ENCODE measurements at regions not wholly inside any gene's neighbourhood (a gene's known extent, or its start where the extent isn't known, plus 50 kb on each side); places are given as distances from the start of the nearest gene placed in this dataset.
"Not testable (repeated sequence)": the region's sequence is repeated elsewhere in the genome, so short reads cannot be mapped to it uniquely, and the experiment has no call there.

DNA sequence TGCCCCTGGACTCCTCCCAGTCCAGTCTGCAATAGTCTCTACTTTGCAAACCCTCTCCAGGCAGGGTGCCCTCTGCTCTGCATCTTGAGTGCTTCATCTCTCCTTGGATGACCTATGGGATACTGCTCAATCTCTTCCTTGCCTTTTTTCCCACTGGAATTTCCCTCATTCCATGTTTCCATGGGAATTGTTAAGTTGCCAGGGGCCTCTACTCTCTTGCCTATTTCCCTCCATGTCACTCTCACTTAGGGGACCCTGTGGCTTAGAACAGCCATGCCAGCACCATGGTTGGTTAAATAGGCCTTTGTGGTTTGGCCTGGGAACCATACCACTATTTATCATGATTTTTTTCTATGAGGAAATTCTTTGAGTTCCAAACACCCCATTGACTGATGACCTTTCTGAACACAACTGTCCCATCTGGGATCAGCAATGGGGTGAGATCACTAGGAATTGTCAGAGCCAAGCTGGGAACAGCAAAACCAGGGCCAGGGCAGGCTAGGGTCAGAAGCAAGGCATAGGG is 91.4 kb upstream of the RBMS1 start:
- no peak for DNase-seq

DNA sequence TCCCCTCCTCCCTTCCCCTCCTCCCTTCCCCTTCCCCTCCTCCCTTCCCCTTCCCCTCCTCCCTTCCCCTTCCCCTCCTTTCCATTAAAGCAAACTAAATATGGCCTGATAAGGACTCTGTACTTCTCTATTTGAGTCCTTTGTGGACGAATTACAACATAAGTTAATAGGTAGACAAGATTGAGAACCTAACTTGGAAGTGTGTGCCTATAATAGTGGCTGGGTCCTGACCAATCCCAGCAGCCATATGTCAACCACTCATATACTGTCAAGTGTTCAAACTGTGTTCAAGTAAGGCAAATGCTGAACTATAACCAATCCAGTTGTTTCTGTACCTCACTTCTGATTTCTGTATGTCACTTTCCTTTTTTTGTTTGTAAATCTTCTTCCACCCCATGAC is 97.1 kb upstream of the RBMS1 start:
- no peak for DNase-seq

DNA sequence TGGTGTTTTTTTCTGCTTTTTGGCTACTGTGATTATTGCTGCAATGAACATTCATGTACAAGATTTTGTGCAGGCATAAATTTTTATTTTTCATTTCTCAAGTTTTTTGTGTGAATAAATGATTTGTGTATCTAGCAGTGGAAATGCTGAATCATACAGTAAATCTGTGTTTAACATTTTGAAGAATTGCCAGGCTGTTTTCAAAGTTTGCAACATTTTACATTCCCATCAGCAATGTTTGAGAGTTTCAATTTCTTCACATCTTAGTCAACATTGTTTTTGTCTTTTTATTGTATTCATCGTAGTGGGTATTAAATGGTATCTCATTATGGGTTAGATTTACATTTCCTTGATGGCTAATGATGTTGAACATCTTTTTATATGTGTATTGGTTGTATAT is 98.8 kb upstream of the RBMS1 start:
- no peak for DNase-seq

DNA sequence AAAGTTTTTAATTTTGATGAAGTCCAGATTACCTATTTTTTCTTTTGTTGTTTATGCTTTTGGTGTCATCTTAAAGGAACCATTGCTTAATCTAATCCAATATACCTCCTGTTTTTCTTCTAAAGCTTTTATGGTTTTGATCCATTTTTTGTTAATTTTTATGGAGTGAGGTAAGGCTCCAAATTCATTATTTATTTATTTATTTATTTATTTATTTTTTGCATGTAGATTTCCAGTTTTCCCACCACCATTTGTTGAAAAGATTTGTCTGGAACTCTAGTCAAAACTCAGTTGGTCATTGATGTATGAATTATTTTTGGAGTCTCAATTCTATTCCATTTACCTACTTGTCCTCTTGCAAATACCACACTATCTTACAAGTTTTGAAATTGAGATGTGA is 99.4 kb upstream of the RBMS1 start:
- DNase-seq = no peak

DNA sequence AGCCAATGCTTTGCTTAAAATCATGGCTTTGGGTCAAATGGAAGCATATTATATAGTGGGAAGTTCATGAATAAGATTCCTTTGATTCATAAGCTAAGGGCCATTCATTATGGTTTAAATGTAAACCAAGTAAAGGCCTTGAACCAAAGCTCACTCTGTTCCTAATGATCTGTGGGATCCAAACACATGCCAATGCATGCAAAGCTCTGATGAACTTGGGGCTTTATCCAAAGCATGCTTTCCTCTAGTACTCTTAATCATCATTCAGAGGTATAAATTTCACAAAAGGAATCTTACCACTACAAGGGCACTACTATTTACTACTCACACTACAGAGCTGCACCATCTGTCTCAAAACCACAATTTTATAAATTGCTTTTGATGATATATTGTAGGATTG is 102.8 kb upstream of the RBMS1 start:
- no peak for DNase-seq

DNA sequence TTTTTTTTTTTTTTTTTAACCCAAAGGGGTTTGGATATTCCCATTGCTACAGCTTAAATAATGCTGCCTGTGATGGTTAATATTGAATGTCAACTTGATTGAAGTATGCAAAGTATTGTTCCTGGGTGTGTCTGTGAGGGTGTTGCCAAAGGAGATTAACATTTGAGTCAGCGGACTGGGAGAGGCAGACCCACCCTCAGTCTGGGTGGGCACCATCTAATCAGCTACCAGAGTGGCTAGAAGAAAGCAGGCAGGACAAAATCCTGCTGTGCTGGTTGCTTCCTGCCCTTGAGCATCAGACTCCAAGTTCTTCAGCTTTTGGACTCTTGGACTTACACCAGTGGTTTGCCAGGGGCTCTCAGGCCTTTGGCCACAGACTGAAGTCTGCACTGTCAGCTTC is 106.8 kb upstream of the RBMS1 start:
- DNase-seq = not testable (repeated sequence)

DNA sequence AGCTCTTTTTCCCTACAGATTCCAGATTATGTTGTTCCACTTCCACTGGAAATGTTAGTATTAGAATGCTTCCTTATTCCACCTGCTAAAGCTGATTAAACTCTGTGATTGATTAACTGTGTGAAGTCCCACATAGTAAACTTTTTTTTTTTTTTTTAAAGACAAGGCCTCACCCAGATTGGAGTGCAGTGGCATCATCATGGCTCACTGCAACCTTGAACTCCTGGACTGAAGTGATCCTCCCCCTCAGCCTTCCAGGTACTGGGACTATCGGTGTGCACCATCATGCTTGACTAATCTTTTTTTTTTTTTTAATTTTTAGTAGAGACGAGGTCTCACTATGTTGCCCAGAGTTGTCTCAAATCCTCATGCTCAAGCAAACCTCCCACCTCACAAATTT is 108.5 kb upstream of the RBMS1 start:
- no peak for DNase-seq

DNA sequence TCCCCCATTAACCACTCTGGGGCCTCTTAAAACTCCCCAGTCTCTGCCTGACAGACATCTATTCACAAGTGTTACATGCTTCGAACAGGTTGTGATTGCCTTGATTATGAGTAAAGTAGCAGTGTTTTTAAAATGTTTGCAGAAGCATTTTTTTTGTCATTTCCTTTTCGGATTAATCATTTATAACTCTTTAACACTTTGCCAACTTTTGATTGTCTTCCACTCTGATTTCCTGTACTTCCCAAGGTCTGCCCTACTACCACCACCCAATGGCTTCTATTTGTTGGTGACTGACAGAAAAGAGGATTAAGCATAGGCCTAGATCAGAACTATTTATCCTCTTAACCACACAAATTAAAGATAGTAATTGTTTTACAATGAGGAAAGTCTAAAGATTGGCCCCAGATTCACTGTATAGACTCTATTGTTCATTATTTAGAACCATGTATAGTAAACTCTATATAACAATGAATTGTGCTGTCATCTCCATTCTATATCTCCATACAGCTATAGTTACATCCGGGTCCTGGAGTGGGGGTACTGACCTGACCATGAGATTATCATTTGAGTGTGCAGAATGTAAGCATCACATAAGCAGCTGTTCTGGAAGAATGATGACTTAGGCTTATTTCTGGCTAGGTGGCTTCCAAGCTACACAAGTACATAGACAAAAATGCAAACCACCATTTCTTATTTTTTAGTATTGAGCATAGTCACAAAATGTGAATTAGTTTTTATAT is 110.3 kb upstream of the RBMS1 start:
- DNase-seq = no peak

DNA sequence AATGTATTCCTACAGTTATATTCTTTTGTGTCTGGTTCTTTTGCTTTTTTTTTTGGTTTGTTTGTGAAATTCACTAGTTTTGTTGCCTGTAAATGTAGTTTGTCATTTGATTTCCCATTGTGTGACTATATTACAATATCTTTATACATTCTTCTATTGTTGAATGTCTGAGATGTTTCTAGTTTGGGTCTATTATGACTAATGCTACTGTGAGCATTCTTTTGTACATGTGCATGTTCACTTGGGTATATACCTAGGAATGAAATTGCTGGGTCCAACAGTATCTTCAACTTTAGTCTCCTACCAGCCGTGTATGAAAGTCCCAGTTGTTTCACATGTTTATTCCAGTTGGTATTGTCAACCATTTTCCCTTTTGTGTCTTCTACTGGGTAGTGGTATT is 112.7 kb upstream of the RBMS1 start:
- no peak for DNase-seq

DNA sequence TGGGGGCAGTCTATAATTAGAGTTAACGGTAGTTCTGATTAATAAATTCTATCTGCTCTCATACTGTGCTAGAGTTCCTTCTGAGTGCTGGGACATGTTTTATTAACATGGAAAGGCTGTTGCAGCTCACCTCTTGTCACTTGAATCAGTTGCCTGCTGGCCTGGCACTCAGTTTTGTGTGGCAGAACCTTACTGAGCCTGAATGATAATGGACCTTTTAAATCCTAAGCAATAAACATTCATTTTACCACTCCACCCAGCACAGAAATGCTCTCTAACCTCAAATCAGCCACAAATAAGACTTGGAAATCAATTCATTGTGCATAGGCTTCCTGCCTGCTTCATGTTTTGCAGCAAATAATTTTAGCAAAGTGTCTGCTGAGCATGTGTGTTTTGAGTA is 115.0 kb upstream of the RBMS1 start:
- DNase-seq = no peak

DNA sequence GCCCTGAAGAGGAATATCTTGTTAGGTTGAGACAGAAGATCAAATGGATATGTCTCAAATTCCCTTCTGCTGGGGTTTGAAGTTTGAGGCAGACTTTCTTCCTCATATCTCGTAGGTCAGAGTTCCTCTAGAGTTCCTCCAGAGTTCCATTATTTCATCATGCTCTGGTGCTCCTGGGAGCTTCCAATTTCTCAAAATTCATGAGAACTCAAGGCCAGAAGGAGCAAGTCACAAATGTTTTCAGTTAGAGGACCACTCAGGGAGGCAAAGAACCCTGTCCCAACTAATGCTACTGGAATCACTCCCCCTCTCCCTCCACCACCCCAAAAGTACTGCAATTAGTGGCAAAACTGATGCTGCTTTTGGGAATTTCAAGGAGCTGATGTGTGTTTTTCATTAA is 115.7 kb upstream of the RBMS1 start:
- no peak for DNase-seq

DNA sequence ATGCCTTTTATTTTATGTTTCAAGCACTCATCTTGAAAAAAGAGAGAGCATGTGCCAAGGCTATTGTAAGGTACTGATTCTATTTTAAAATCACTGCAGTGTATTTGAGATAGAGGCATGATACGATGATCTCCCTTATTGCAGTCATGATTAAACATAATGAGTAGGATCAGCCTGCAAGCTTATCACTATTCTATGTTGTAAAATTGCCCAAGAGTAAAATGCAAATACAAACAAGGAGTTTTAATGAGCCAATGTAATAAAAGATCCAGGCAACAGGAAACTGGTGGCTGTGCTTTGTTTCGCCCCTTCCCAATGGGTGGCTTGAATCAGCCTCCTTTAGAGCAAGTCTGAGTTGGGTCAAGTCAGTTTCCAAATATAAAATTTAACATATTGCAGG is 116.4 kb upstream of the RBMS1 start:
- no peak for DNase-seq

DNA sequence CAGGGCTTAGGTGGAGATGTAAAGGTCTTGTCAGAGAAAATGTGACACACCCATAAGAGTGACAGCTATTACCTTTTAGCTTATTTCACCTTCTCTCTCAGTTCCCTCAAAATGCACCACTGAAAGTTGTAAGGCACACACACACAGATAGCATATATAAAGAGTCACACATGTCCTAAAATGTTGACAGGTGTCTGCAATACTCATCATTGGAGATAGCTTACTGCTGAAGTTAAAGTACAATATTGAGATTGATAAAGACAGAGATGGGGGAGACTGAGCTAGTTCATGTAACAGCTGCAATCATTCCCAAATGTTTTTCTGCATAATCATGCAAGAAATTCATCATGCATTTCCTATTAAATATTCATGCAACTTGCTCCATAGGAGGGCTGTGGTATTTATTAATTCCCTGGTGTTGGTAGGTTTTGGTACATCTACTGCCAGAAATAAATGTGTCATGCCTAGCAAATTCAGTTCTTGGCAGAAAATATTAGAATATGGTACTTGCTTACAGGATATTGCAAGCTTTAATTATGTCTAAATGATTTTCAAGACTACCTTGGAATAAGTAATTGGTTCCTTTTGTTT is 118.8 kb upstream of the RBMS1 start:
- DNase-seq = no peak

DNA sequence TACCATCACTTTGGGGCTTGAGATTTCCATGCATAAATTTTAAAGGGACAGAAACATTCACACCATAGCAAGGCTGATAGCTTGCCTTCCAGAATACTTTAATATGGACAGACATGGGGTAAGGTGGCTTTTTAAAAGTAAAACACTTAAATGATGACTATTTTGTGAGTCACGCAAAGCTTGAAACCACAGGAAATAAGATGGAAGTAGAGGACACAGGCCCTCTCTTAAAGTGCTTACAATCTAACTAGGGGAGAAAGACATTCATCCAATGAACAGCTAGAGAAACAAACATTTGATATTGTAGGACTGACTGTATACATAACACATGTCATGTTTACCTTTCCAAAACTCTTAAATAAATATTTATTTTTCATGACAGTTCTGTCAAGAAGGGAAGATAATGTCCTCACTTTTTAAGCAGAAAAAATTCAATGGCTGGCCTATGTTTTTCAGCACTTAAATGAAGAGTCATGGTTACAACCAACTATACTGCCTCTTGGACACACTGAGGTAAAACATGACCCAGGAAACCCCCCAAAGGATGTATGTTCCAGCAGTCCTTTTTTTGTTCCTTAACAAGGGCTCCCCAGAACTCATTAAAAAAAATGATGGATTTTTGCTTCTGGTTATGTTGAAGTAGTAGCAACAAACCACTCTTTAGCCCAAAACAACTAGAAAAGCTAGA is 120.0 kb upstream of the RBMS1 start:
- DNase-seq = no peak

DNA sequence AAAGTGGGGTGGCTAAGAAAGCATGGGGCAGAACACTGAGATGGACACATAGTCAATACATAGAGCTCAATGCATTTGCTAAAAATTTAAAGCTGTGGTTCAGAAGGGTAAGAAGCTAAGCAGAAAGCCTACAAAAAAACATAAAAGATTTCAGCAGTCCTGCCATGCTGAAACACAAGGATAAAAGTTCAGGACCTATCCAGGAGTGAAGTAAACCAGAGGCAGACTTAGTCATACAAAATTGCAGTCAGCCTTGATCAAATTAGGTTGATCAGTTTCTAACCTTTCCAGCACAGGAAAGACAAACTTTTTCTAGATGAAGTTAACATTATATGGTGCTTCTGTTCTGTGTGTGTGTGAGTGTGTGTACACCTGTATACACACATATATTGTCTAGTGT is 120.8 kb upstream of the RBMS1 start:
- no peak for DNase-seq

DNA sequence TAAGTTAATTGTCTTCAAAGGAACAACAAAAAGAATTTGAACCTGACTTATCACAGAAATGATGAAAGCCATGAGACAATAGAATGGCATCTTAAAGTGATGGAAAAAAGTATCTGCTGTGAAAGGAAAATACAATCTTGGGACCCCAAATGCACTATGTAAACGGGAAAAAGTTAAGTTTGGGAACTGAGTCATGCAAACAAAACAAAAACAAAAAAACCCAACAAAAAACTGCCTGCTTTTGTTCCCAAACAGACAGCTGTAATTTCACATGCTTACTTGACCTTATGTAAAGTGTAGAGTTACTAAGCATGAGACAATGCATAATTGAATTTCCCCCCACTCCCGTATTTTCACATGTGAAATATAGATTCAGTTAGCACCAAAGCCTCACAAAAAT is 122.1 kb upstream of the RBMS1 start:
- DNase-seq = no peak

DNA sequence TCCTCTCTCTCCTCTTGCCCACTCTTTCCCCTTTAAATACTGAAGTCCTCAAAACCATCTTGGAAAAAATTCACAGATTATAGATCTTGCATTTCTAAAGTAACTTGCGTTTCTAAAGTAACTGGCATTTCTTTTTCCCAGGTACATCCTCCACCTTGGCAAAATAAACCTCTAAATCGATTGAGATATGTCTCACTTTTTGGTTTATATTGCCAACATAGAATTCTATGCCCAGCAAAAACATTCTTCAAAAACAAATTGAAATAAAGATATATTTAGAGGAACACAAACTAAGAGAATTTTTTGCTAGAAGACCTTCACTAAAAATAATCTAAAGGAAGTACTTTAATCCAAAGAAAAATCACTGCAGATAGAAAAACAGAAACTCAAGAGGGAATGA is 122.5 kb upstream of the RBMS1 start:
- no peak for DNase-seq

DNA sequence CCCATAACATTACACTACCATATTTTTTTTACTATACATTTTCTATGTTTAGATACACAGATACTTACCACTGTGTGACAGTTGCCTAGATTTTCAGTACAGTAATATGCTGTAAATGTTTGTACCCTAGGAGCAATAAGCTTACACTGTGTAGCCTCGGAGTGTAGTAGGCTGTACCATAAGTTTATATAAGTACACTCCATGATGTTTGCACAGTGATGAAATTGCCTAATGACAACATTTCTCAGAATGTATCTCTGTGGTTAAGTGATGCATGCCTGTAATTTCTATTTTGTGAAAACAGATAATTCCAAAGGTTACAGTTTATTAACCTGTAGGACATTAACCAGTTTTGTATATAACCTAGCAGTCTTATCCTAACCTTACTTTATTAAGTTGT is 128.1 kb upstream of the RBMS1 start:
- DNase-seq = no peak

DNA sequence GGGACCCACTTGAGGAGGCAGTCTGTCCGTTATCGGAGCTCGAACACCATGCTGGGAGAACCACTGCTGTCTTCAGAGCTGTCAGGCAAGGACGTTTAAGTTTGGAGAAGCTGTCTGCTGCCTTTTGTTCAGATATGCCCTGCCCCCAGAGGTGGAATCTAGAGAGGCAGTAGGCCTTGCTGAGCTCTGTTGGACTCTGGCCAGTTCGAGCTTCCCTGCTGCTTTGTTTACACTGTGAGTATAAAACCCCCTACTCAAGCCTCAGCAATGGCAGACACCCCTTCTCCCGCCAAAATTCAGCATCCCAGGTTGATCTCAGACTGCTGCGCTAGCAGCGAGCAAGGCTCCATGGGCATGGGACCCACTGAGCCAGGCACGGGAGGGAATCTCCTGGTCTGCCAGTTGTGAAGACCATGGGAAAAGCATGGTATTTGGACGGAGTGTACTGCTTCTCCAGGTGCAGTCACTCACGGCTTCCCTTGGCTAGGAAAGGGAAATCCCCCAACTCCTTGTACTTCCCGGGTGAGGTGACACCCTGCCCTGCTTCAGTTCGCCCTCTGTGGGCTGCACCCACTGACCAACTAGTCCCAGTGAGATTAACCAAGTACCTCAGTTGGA is 134.5 kb upstream of the RBMS1 start:
- not testable (repeated sequence) for DNase-seq

DNA sequence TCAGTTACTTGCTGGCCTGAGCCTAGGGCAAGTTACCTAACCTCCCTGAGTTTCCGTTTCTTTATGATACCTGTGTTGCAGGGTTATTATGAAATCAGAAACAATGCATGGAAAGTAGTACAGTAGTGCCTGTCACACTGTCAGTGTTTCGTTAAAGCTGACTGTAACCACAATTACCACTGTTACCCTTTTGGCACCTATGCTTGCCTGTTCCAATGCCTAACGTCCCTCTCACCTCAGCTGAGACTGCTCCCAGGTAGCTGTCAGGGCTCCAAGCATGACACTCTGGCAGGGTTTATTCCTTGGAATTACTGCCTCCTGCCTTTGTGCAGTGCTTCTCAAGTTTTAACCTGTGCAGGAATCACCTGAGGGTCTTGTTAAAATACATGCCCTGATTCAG is 135.2 kb upstream of the RBMS1 start:
- DNase-seq = no peak

DNA sequence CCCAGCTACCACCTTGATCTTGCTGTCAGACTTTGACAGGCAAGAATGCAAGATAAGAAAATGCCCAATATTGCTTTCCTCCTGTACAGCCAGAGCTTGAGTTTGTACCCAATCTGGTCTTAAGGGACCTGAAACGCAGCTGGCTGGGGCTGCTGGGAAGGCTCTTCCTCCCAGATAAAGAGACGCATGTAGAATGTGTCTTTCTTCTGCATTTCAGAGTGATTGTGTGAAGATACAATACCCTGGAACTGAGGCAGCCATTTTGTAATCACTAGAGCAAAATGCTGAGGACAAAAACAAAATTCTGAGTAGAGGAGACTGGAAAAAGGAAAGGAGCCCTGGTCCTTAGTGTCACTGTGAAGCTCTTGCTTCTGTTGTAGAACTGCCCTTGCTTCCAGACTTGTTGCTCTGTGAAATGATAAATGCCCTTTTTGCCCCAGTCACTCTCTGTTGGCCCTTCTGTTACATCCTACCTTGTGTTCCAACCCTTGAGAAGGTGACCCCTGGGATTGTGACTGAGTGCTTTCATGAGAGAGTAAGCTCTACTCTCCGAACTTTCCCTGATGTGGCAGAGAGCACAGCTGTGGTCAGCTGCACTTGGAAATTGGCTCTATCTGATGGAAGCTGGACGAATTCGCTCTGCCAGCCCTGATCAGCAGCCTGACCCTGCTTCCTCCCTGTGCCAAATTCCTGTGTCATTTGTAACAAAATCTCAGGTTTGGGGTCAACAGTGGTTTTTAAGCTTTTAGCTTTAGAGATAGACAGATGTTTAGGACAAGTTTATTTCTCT is 137.4 kb upstream of the RBMS1 start:
- no peak for DNase-seq

DNA sequence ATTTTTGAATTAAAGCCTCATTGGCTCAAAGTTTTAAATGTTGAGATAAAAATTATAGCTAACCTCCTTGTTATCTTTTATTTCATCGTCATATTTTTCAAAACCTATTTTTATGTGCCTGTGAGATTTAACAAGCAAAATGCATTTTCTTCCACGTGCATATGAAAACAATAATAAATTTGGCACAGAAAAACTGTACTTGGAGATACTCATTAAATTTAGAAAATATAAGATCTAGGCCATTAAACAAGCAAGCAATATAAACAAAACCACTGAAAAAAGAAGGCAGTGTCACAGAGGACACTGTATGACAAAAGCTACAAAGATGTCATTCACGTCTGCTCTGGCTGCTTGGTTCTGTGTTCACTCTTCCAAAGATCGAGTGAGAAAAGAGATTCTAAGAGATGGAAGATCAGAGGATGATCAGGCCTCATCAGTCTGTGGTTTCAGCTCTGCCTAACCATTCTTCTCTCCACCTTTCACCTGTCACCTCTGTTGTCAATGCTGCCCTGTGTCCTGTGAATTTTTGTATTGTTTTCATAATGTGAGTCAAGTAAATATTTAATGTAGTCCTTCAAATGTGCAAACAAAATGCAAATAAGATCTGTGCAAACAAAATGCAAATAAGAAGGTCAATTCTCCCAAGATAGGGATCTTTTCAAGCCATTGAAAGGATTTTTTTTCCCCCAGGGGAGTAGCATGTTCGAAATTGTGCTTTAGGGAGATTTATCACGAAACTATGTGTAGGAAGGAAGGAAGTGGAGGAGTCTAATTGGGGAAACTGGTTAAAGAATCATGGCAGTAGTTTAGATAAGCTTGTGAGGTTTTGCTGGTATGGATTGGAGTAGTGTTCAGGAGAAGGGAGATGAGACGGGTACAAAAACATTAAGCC is 138.7 kb upstream of the RBMS1 start:
- DNase-seq = peak; percentile 49

Measured in NCI-H774 (cell line).